HepG2 (cell line): ENCODE measurements at regions not wholly inside any gene's neighbourhood (a gene's known extent, or its start where the extent isn't known, plus 50 kb on each side); places are given as distances from the start of the nearest gene placed in this dataset.

Experiments
- ATAC-seq: fragments of 200-7000 bp; cut with Tn5 transposase; 3 replicates; pipeline ENCODE4 v1.9.1; 2020; ENCODE audit warnings: mild to moderate bottlenecking, moderate library complexity
- BruUV-seq: library from RNA; stranded (reverse); fragments of 400-500 nt; replicated peaks from 2 replicates; lab custom pipeline; 2021; lab: Mats Ljungman, UMichigan
- CTCF ChIA-PET: fragments of 300-600 bp; formaldehyde crosslinking; extraction: SDS; loops from one replicate; lab custom pipeline; 2021; ENCODE audit warnings: low total read pairs, inconsistent platforms, low intra/inter-chr PET ratio; lab: Yijun Ruan, JAX
- POLR2A ChIA-PET: fragments of 350-600 bp; sonication (Branson Sonifier 250); formaldehyde crosslinking; loops from one replicate; lab custom pipeline; 2020; ENCODE audit warnings: antibody characterized with exemption, inconsistent platforms; lab: Yijun Ruan, JAX
- DNase-seq: peaks from one replicate; pipeline ENCODE4 v3.0.0-alpha.2; 2015; ENCODE audit warnings: low spot score
- FAIRE-seq: peaks from 3 replicates; lab custom pipeline; 2011; peaks lifted over from hg19 to GRCh38; lab: Jason Lieb, UNC
- H2AFZ ChIP-seq: one replicate; pipeline ENCODE4 v1.6.1; 2011; ENCODE audit warnings: low read length, inconsistent platforms
- H3K27ac ChIP-seq: fragments of 300-600 bp; 3 replicates; pipeline ENCODE4 v1.8.0; 2011; ENCODE audit warnings: mixed run types, mild to moderate bottlenecking, mixed read lengths, low read length, inconsistent platforms; ENCODE audit not compliant: insufficient read depth; ENCODE audit errors: extremely low read length
- H3K27me3 ChIP-seq, 2 experiments: fragments of 200-600 bp in 1 of 2; 2 replicates in 1 of 2; 3 replicates in 1 of 2; pipeline versions ENCODE4 v1.6.0 to v1.8.0; 2011; ENCODE audit warnings: low read length in 2 of 2, mild to moderate bottlenecking in 2 of 2, moderate library complexity in 2 of 2, inconsistent platforms in 1 of 2; ENCODE audit not compliant: insufficient read depth in 2 of 2, control insufficient read depth in 1 of 2
- H3K36me3 ChIP-seq, 2 experiments: fragments of 200-600 bp in 1 of 2; replicated peaks in 1 of 2; 2 replicates in 1 of 2; 3 replicates in 1 of 2; pipeline versions ENCODE4 v1.5.1 to v1.8.0; 2011; ENCODE audit warnings: low read length in 2 of 2, inconsistent platforms in 1 of 2; ENCODE audit not compliant: insufficient read depth in 2 of 2, control insufficient read depth in 1 of 2
- H3K4me1 ChIP-seq: 2 replicates; pipeline ENCODE4 v1.5.1; 2012; ENCODE audit warnings: low read length, inconsistent platforms; ENCODE audit not compliant: insufficient read depth
- H3K4me2 ChIP-seq: 2 replicates; pipeline ENCODE4 v1.6.0; 2011; ENCODE audit warnings: low read depth, low read length, inconsistent platforms
- H3K4me3 ChIP-seq, 3 experiments: fragments of 200-600 bp in 1 of 3; sonication (generic), shearing (Covaris generic) in 1 of 3; replicated peaks in 1 of 3; 2 replicates each; pipeline ENCODE4 v1.5.1; 2011 to 2016; ENCODE audit warnings: low read length in 3 of 3, inconsistent platforms in 2 of 3, low read depth in 2 of 3, mild to moderate bottlenecking in 2 of 3, control low read depth in 1 of 3, mixed read lengths in 1 of 3; ENCODE audit not compliant: insufficient read depth in 1 of 3
- H3K79me2 ChIP-seq: one replicate; pipeline ENCODE4 v1.6.1; 2011; ENCODE audit warnings: low read length, inconsistent platforms; ENCODE audit not compliant: insufficient read depth
- H3K9ac ChIP-seq: 2 replicates; pipeline ENCODE4 v1.6.0; 2011; ENCODE audit warnings: mild to moderate bottlenecking, low read depth, low read length, inconsistent platforms; ENCODE audit not compliant: insufficient read depth
- H3K9me3 ChIP-seq: 2 replicates; pipeline ENCODE4 v1.5.1; 2012; ENCODE audit warnings: mild to moderate bottlenecking, low read length
- H4K20me1 ChIP-seq: 2 replicates; pipeline ENCODE4 v1.6.0; 2011; ENCODE audit warnings: inconsistent platforms, mild to moderate bottlenecking, low read length, moderate library complexity; ENCODE audit not compliant: insufficient read depth
- ATF2 ChIP-seq: sonication (generic); formaldehyde crosslinking; IDR thresholded peaks from 2 replicates; pipeline ENCODE4 v1.4.0; 2020; ENCODE audit warnings: missing genetic modification reagents
- CTCF ChIP-seq: sonication (generic); formaldehyde crosslinking; IDR thresholded peaks from 2 replicates; pipeline ENCODE4 v1.5.0; 2020; ENCODE audit warnings: mild to moderate bottlenecking, missing genetic modification reagents, moderate library complexity
- FOSL1 ChIP-seq: sonication (generic); formaldehyde crosslinking; IDR thresholded peaks from 2 replicates; pipeline ENCODE4 v1.9.0; 2021; ENCODE audit warnings: missing genetic modification reagents, borderline replicate concordance
- SCMH1 ChIP-seq: sonication (generic); formaldehyde crosslinking; IDR thresholded peaks from 2 replicates; pipeline ENCODE4 v1.9.0; 2021; ENCODE audit warnings: missing genetic modification reagents, mild to moderate bottlenecking, borderline replicate concordance
- SKI ChIP-seq: fragments of 450-650 bp; IDR thresholded peaks from one replicate; pipeline ENCODE4 v1.6.1; 2018; ENCODE audit warnings: mild to moderate bottlenecking; ENCODE audit not compliant: partially characterized antibody
- SMC3 ChIP-seq: IDR thresholded peaks from 2 replicates; pipeline ENCODE4 v1.6.1; 2011; ENCODE audit warnings: low read length, improper control_type of control experiment
- STAG1 ChIP-seq: sonication (generic); formaldehyde crosslinking; IDR thresholded peaks from 2 replicates; pipeline ENCODE4 v1.4.0; 2020; ENCODE audit warnings: missing genetic modification reagents
- ZNF10 ChIP-seq: sonication (generic); formaldehyde crosslinking; IDR thresholded peaks from 2 replicates; pipeline ENCODE4 v1.4.0; 2020; ENCODE audit warnings: mild to moderate bottlenecking, low read depth, missing genetic modification reagents, borderline replicate concordance
- WGBS: methylation state at CpG from one replicate; pipeline ENCODE4 v1.1.6; 2017; ENCODE audit warnings: low lambda C conversion rate; 5-methylcytosine and 5-hydroxymethylcytosine counted together
- in situ Hi-C: cut with HindIII; loops from 2 replicates; pipeline ENCODE4 v1.10.0; 2017; ENCODE audit warnings: low pct_unique_long_range_greater_than_20kb; ENCODE audit not compliant: extremely low pct_ligation_motif_present
- intact Hi-C: fragments of 100-400 bp; cut with micrococcal nuclease; formaldehyde crosslinking; loops from one replicate; pipeline ENCODE4 v1.10.0; 2022; ENCODE audit not compliant: unreplicated experiment
- TF ChIP-seq, protein P1 (sequence below): IDR thresholded peaks from 2 replicates; pipeline ENCODE4 v1.6.1; 2016; ENCODE audit warnings: low read depth

DNA sequence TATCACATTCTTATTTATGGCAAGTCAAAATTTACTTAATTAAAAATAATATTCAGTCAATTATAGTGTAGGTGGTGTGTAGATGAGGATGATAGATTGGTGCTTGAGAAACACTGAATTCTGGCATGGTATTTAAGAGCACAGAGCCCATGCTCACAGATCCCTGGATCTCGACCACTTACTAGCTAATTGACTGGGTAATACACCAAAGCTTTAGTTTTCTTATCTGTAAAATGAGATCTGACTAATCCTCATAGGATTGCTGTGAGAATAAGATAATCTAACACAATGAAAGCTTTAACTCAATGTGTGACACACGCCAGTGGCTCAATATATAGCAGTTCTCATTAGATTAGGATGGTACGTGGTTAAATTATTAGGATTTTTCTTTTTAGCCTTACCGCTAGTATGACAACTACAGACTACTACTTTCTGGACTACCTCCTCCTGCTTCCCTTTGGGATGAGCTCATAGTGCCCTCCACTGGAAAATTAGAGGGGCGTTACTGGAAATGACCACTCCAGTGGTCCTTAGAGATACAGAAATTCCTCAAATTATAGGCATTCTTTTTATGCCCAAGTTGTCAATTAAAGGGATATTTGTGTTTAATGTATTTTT lies 482.8 kb upstream of the TBX3 start:
- Histone ChIP-seq H3K27me3 (0 out of 5 replicates have a peak, but pooled peaks cover 0 to 5% of the 10 kb centered on the region in 2 experiments), H4K20me1 (no peaks in the 10 kb centered on the region), H3K27ac (no peak overlapping the region), H3K9me3 (no peaks in the 10 kb centered on the region), H3K36me3 (no peaks in the 10 kb centered on the region), H3K4me1 (no peaks in the 10 kb centered on the region), H3K9ac (no peak overlapping the region), H3K4me3 (no peak overlapping the region), H3K4me2 (no peak overlapping the region), H2AFZ (no peak overlapping the region), H3K79me2 (no peaks in the 10 kb centered on the region)
- CTCF ChIA-PET = interaction anchor here (0.9 kb wide), 1 partner anchor 504 kb away, joined by 3 read pairs; no protein-coding TSS in a partner anchor
- in situ Hi-C loops = loop anchor here (10.0 kb wide), 1 partner anchor 502 kb away; no protein-coding TSS in a partner anchor
- 1% methylated on average over 5 of the region's 5 CpGs for WGBS
- peak; percentile 18 for DNase-seq
- intact Hi-C loops = no loop called here
- peak; percentile 32; the same call in 1 of the 3 replicates for ATAC-seq
- no peak for FAIRE-seq
- TF ChIP-seq SMC3 = peak; percentile 56; the same call in 1 of the 2 replicates
- TF ChIP-seq, protein P1, sequence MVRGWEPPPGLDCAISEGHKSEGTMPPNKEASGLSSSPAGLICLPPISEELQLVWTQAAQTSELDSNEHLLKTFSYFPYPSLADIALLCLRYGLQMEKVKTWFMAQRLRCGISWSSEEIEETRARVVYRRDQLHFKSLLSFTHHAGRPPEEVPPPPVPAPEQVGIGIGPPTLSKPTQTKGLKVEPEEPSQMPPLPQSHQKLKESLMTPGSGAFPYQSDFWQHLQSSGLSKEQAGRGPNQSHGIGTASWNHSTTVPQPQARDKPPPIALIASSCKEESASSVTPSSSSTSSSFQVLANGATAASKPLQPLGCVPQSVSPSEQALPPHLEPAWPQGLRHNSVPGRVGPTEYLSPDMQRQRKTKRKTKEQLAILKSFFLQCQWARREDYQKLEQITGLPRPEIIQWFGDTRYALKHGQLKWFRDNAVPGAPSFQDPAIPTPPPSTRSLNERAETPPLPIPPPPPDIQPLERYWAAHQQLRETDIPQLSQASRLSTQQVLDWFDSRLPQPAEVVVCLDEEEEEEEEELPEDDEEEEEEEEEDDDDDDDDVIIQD (CRISPR knock-in tag) = no peak
- TF ChIP-seq SCMH1 (CRISPR knock-in tag) = no peak
- TF ChIP-seq FOSL1 = no peak
- peak; percentile 77 for TF ChIP-seq STAG1
- no peak for TF ChIP-seq SKI
- TF ChIP-seq ZNF10 (CRISPR knock-in tag) = no peak
- TF ChIP-seq ATF2 (CRISPR knock-in tag) = no peak
- TF ChIP-seq CTCF (CRISPR knock-in tag) = peak; percentile 58
- BruUV-seq = no TSS peak
- POLR2A ChIA-PET = no interaction called here
